ENCODE measurements at regions not wholly inside any gene's neighbourhood (a gene's known extent, or its start where the extent isn't known, plus 50 kb on each side); places are given as distances from the start of the nearest gene placed in this dataset.

DNA sequence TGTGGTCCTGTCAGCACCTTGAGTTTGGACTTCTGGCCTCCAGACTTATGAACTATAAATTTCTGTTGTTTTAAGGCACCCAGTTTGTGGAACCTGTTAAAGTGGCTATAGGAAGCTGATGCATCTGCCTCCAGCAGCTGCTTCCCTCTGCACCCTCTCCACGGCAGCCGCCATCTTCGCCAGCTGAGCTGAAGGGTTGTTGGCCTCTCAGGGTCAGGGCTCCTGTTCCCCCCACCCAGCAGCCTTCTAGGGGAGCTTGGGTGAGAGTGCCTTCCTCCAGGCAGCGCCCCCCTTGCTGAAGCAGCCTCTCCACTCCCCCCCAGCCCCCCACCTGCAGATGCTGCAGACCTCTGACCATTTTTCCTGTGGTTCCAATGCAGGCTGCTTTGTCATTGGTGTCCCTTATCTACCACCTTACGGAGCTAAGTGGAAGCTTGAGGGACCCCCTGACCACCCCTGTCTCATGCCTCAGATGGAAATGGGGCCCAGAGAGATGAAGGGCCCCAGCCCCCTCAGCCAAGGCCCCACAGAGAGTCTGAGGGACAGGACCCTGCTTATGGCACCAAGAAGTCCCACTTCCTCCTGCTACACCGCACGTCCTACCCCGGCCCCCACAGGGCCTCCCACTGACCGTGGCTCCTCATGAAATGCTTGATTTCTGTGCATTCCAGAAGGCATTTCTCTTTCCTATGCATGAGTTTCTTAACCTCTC is 61.4 kb upstream of the TLE3 start (continued):
- no peak for TF ChIP-seq SMARCB1 (IDR thresholded peaks at IDR 0.05; ENCODE audit: insufficient read length, low read depth)
- TF ChIP-seq, protein P1, sequence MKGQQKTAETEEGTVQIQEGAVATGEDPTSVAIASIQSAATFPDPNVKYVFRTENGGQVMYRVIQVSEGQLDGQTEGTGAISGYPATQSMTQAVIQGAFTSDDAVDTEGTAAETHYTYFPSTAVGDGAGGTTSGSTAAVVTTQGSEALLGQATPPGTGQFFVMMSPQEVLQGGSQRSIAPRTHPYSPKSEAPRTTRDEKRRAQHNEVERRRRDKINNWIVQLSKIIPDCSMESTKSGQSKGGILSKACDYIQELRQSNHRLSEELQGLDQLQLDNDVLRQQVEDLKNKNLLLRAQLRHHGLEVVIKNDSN (CRISPR knock-in tag; IDR thresholded peaks at IDR 0.05) = no peak
- TF ChIP-seq TAF15 (IDR thresholded peaks at IDR 0.05; ENCODE audit: low read depth, low read length) = no peak
- TF ChIP-seq HINFP (tag; conservative IDR thresholded peaks at IDR 0.05; ENCODE audit: low read depth) = no peak
- TF ChIP-seq TFAP4 (CRISPR knock-in tag; IDR thresholded peaks at IDR 0.05; ENCODE audit: borderline replicate concordance) = no peak
- TF ChIP-seq, protein P2, sequence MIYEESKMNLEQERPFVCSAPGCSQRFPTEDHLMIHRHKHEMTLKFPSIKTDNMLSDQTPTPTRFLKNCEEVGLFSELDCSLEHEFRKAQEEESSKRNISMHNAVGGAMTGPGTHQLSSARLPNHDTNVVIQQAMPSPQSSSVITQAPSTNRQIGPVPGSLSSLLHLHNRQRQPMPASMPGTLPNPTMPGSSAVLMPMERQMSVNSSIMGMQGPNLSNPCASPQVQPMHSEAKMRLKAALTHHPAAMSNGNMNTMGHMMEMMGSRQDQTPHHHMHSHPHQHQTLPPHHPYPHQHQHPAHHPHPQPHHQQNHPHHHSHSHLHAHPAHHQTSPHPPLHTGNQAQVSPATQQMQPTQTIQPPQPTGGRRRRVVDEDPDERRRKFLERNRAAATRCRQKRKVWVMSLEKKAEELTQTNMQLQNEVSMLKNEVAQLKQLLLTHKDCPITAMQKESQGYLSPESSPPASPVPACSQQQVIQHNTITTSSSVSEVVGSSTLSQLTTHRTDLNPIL (CRISPR knock-in tag; IDR thresholded peaks at IDR 0.05) = no peak
- TF ChIP-seq ZSCAN29 (IDR thresholded peaks at IDR 0.05) = no peak
- no peak for TF ChIP-seq FOXJ2 (tag; IDR thresholded peaks at IDR 0.05)
